Caco-2 (cell line): ENCODE measurements at regions not wholly inside any gene's neighbourhood (a gene's known extent, or its start where the extent isn't known, plus 50 kb on each side); places are given as distances from the start of the nearest gene placed in this dataset.

Experiments
- BruUV-seq: library from RNA; stranded (reverse); fragments of 400-500 nt; replicated peaks from 2 replicates; lab custom pipeline; 2021; lab: Mats Ljungman, UMichigan
- CTCF ChIA-PET: fragments of 300-600 bp; sonication (Branson Sonifier 250); formaldehyde crosslinking; loops from one replicate; lab custom pipeline; 2022; ENCODE audit warnings: antibody characterized with exemption; lab: Charles Lee
- POLR2A ChIA-PET: fragments of 300-600 bp; sonication (Branson Sonifier 250); formaldehyde crosslinking; loops from one replicate; lab custom pipeline; 2022; ENCODE audit warnings: antibody characterized with exemption; lab: Charles Lee
- DNase-seq, 2 experiments: peaks; one replicate each; pipeline versions ENCODE4 v3.0.0 to v3.0.0-alpha.2; 2020 to 2022
- H3K27me3 ChIP-seq: replicated peaks from 2 replicates; pipeline ENCODE4 v1.6.0; 2011; ENCODE audit warnings: low read length; ENCODE audit not compliant: control insufficient read depth, insufficient read depth
- H3K36me3 ChIP-seq: 2 replicates; pipeline ENCODE4 v1.5.1; 2011; ENCODE audit warnings: low read length; ENCODE audit not compliant: control insufficient read depth, insufficient read depth
- H3K4me1 ChIP-seq: fragments of 250-450 bp; sonication (Bioruptor Pico); 2 replicates; pipeline ENCODE4 v1.5.1; 2020; ENCODE audit warnings: mild to moderate bottlenecking
- H3K4me3 ChIP-seq: 2 replicates; pipeline ENCODE4 v1.5.1; 2011; ENCODE audit warnings: low read depth, mild to moderate bottlenecking, control low read depth, low read length
- H3K9me3 ChIP-seq: fragments of 250-450 bp; sonication (Bioruptor Pico); 2 replicates; pipeline ENCODE4 v1.5.1; 2020; ENCODE audit warnings: mild to moderate bottlenecking, moderate library complexity
- H3K27ac Mint-ChIP-seq: one replicate; pipeline ENCODE4 v1.8.0; 2022; ENCODE audit warnings: mixed read lengths; ENCODE audit not compliant: unreplicated experiment
- H3K27me3 Mint-ChIP-seq: one replicate; pipeline ENCODE4 v1.8.0; 2022; ENCODE audit warnings: mixed read lengths; ENCODE audit not compliant: insufficient read depth, unreplicated experiment
- H3K36me3 Mint-ChIP-seq: one replicate; pipeline ENCODE4 v1.8.0; 2022; ENCODE audit warnings: mild to moderate bottlenecking, mixed read lengths; ENCODE audit not compliant: insufficient read depth, unreplicated experiment
- H3K4me1 Mint-ChIP-seq: one replicate; pipeline ENCODE4 v1.8.0; 2022; ENCODE audit warnings: low read depth, mixed read lengths; ENCODE audit not compliant: unreplicated experiment
- H3K4me3 Mint-ChIP-seq: one replicate; pipeline ENCODE4 v1.8.0; 2022; ENCODE audit warnings: mild to moderate bottlenecking, moderate library complexity, mixed read lengths; ENCODE audit not compliant: unreplicated experiment
- H3K9me3 Mint-ChIP-seq: one replicate; pipeline ENCODE4 v1.8.0; 2022; ENCODE audit warnings: mixed read lengths; ENCODE audit not compliant: unreplicated experiment
- CTCF ChIP-seq, 2 experiments: fragments of 200-600 bp in 1 of 2; IDR thresholded peaks; 1 replicate in 1 of 2; 2 replicates in 1 of 2; pipeline versions ENCODE4 v1.5.1 to v1.8.0; 2011 to 2022; ENCODE audit warnings: antibody characterized with exemption in 1 of 2, control low read depth in 1 of 2, inconsistent platforms in 1 of 2, low read depth in 1 of 2, low read length in 1 of 2, mild to moderate bottlenecking in 1 of 2, moderate library complexity in 1 of 2; ENCODE audit not compliant: insufficient read depth in 1 of 2, severe bottlenecking in 1 of 2, unreplicated experiment in 1 of 2
- intact Hi-C: fragments of 100-400 bp; cut with micrococcal nuclease; formaldehyde crosslinking; loops from one replicate; pipeline ENCODE4 v1.10.0; 2022; ENCODE audit not compliant: unreplicated experiment

GRCh38 chr11:87444993-87445392, 407.3 kb downstream of the TMEM135 start:
- no peak overlapping the region for H3K27ac Mint-ChIP-seq
- no peaks in the 10 kb centered on the region for H3K9me3 Mint-ChIP-seq
- TF ChIP-seq CTCF (IDR thresholded peaks at IDR 0.05; ENCODE audit: insufficient read depth in 1 of 2, low read depth in 1 of 2, low read length in 1 of 2, severe bottlenecking in 1 of 2, unreplicated experiment in 1 of 2) = no peak
- no peak for DNase-seq
- H3K27me3 ChIP-seq = no peaks in the 10 kb centered on the region
- H3K36me3 ChIP-seq = no peaks in the 10 kb centered on the region
- H3K36me3 Mint-ChIP-seq = no peaks in the 10 kb centered on the region
- H3K4me3 Mint-ChIP-seq = no peak overlapping the region
- no TSS peak for BruUV-seq
- ChIA-PET CTCF (interaction anchor here (0.9 kb wide), 1 partner anchor 24 kb away, joined by 4 read pairs; no protein-coding TSS in a partner anchor), POLR2A (no interaction called here)
- intact Hi-C loops = no loop called here
- H3K4me3 ChIP-seq = no peak overlapping the region
- no peaks in the 10 kb centered on the region for H3K4me1 ChIP-seq
- no peaks in the 10 kb centered on the region for H3K4me1 Mint-ChIP-seq
- H3K9me3 ChIP-seq = no peaks in the 10 kb centered on the region
- no peaks in the 10 kb centered on the region for H3K27me3 Mint-ChIP-seq

GRCh38 chr11:87443707-87444106, 406.0 kb downstream of the TMEM135 start:
- Histone ChIP-seq H3K27me3 (no peaks in the 10 kb centered on the region), H3K9me3 (no peaks in the 10 kb centered on the region), H3K4me1 (no peaks in the 10 kb centered on the region), H3K4me3 (no peak overlapping the region), H3K36me3 (no peaks in the 10 kb centered on the region)
- ChIA-PET CTCF (interaction anchor here (0.6 to 1.5 kb wide), 2 partner anchors 22 to 89 kb away, joined by 3 to 4 read pairs; no protein-coding TSS in a partner anchor), POLR2A (no interaction called here)
- Mint-ChIP-seq H3K9me3 (no peaks in the 10 kb centered on the region), H3K27me3 (no peaks in the 10 kb centered on the region), H3K4me3 (no peak overlapping the region), H3K4me1 (no peaks in the 10 kb centered on the region), H3K36me3 (no peaks in the 10 kb centered on the region), H3K27ac (no peak overlapping the region)
- no TSS peak for BruUV-seq
- intact Hi-C loops = no loop called here
- TF ChIP-seq CTCF (IDR thresholded peaks at IDR 0.05; ENCODE audit: insufficient read depth in 1 of 2, low read depth in 1 of 2, low read length in 1 of 2, severe bottlenecking in 1 of 2, unreplicated experiment in 1 of 2) = no peak
- DNase-seq = no peak

- intact Hi-C loops = no loop called here
- Mint-ChIP-seq H3K4me1 (no peaks in the 10 kb centered on the region), H3K27ac (no peak overlapping the region), H3K9me3 (no peaks in the 10 kb centered on the region), H3K36me3 (no peaks in the 10 kb centered on the region), H3K4me3 (no peak overlapping the region), H3K27me3 (no peaks in the 10 kb centered on the region)
- peaks cover 6% of the 10 kb centered on the region; the same call in 1 of the 2 replicates for H3K4me1 ChIP-seq
- no TSS peak for BruUV-seq
- ChIA-PET CTCF (no interaction called here), POLR2A (no interaction called here)
- H3K9me3 ChIP-seq = no peaks in the 10 kb centered on the region
- TF ChIP-seq CTCF (IDR thresholded peaks at IDR 0.05; ENCODE audit: insufficient read depth in 1 of 2, low read depth in 1 of 2, low read length in 1 of 2, severe bottlenecking in 1 of 2, unreplicated experiment in 1 of 2) = no peak
- no peaks in the 10 kb centered on the region for H3K27me3 ChIP-seq
- H3K4me3 ChIP-seq = no peak overlapping the region
- no peak for DNase-seq
- no peaks in the 10 kb centered on the region for H3K36me3 ChIP-seq
Observed at GRCh38 chr11:87440076-87440770, 402.5 kb downstream of the TMEM135 start.
